SK-N-SH (cell line): ENCODE measurements at regions not wholly inside any gene's neighbourhood (a gene's known extent, or its start where the extent isn't known, plus 50 kb on each side); places are given as distances from the start of the nearest gene placed in this dataset.

Experiments
- CTCF ChIA-PET: fragments of 300-600, 350-600 bp; formaldehyde crosslinking; extraction: SDS; loops from one replicate; lab custom pipeline; 2021; lab: Yijun Ruan, JAX
- POLR2A ChIA-PET: fragments of 350-600 bp; sonication (Branson Sonifier 250); formaldehyde crosslinking; extraction: SDS; loops from one replicate; lab custom pipeline; 2020; ENCODE audit warnings: antibody characterized with exemption, inconsistent platforms; lab: Yijun Ruan, JAX
- DNase-seq: peaks from one replicate; pipeline ENCODE4 v3.0.0; 2012
- H2AFZ ChIP-seq: fragments of 200-600 bp; sonication (generic); 2 replicates; pipeline ENCODE4 v1.8.1; 2016; ENCODE audit warnings: antibody characterized with exemption, mild to moderate bottlenecking, low read depth
- H3F3A ChIP-seq: fragments of 200-600 bp; sonication (generic); replicated peaks from 2 replicates; pipeline ENCODE3; 2016; ENCODE audit warnings: antibody characterized with exemption, mild to moderate bottlenecking; ENCODE audit not compliant: insufficient read depth
- H3K27ac ChIP-seq, 2 experiments: fragments of 200-500 bp in 1 of 2; fragments of 200-600 bp in 1 of 2; sonication (Bioruptor generic) in 1 of 2; sonication (generic), shearing (Covaris generic) in 1 of 2; 2 replicates each; pipeline versions ENCODE4 v1.5.1 to v1.6.1; 2014 to 2016; ENCODE audit warnings: low read depth in 2 of 2, inconsistent platforms in 1 of 2, low read length in 1 of 2, mild to moderate bottlenecking in 1 of 2, mixed read lengths in 1 of 2
- H3K27me3 ChIP-seq: fragments of 200-600 bp; sonication (generic), shearing (Covaris generic); 2 replicates; pipeline ENCODE4 v1.6.1; 2016; ENCODE audit warnings: mixed run types; ENCODE audit not compliant: insufficient read depth
- H3K36me3 ChIP-seq, 2 experiments: fragments of 200-500 bp in 1 of 2; fragments of 200-600 bp in 1 of 2; sonication (Bioruptor generic) in 1 of 2; sonication (generic) in 1 of 2; replicated peaks in 1 of 2; 2 replicates each; pipeline versions ENCODE3 to v1.5.1; 2014 to 2016; ENCODE audit warnings: low read length in 1 of 2, mild to moderate bottlenecking in 1 of 2; ENCODE audit not compliant: insufficient read depth in 2 of 2, control insufficient read depth in 1 of 2
- H3K4me1 ChIP-seq, 2 experiments: fragments of 200-500 bp in 1 of 2; fragments of 200-600 bp in 1 of 2; sonication (Bioruptor generic) in 1 of 2; sonication (generic), shearing (Covaris generic) in 1 of 2; 2 replicates each; pipeline versions ENCODE4 v1.5.1 to v1.6.1; 2014 to 2016; ENCODE audit warnings: low read depth in 1 of 2, low read length in 1 of 2, mixed run types in 1 of 2; ENCODE audit not compliant: insufficient read depth in 2 of 2, control insufficient read depth in 1 of 2
- H3K4me2 ChIP-seq: fragments of 200-600 bp; sonication (generic), shearing (Covaris generic); 2 replicates; pipeline ENCODE4 v1.6.1; 2017; ENCODE audit warnings: mixed run types
- H3K4me3 ChIP-seq, 2 experiments: fragments of 200-500 bp in 1 of 2; fragments of 200-600 bp in 1 of 2; sonication (Bioruptor generic) in 1 of 2; sonication (generic), shearing (Covaris generic) in 1 of 2; 2 replicates each; pipeline versions ENCODE4 v1.5.1 to v1.8.1; 2014 to 2016; ENCODE audit warnings: low read depth in 2 of 2, inconsistent platforms in 1 of 2, low read length in 1 of 2, mild to moderate bottlenecking in 1 of 2, mixed read lengths in 1 of 2, moderate library complexity in 1 of 2
- H3K79me2 ChIP-seq: fragments of 200-600 bp; sonication (generic); 2 replicates; pipeline ENCODE4 v1.8.1; 2017; ENCODE audit warnings: mild to moderate bottlenecking; ENCODE audit not compliant: insufficient read depth
- H3K9ac ChIP-seq: fragments of 200-600 bp; sonication (generic); 2 replicates; pipeline ENCODE4 v1.6.1; 2017; ENCODE audit warnings: mixed run types
- H3K9me2 ChIP-seq: fragments of 200-600 bp; sonication (generic); 2 replicates; pipeline ENCODE4 v1.6.1; 2017; ENCODE audit warnings: mixed run types
- H3K9me3 ChIP-seq: fragments of 200-600 bp; sonication (generic); 2 replicates; pipeline ENCODE4 v1.6.1; 2017; ENCODE audit warnings: mixed run types, mild to moderate bottlenecking, moderate library complexity
- H4K20me1 ChIP-seq: fragments of 200-600 bp; sonication (generic); 2 replicates; pipeline ENCODE4 v1.6.1; 2017; ENCODE audit warnings: mild to moderate bottlenecking, mixed run types; ENCODE audit not compliant: insufficient read depth
- EP300 ChIP-seq, 2 experiments: IDR thresholded peaks; 2 replicates each; pipeline versions ENCODE4 v1.4.0 to v1.6.1; 2012; ENCODE audit warnings: borderline replicate concordance in 1 of 2, low read depth in 1 of 2, low read length in 1 of 2
- FOXJ3 ChIP-seq: sonication (generic); formaldehyde crosslinking; IDR thresholded peaks from 2 replicates; pipeline ENCODE4 v1.5.1; 2020; ENCODE audit warnings: mild to moderate bottlenecking, missing genetic modification reagents
- GABPA ChIP-seq: IDR thresholded peaks from 2 replicates; pipeline ENCODE4 v1.4.0; 2012; ENCODE audit warnings: low read depth, mild to moderate bottlenecking
- JUND ChIP-seq: IDR thresholded peaks from 2 replicates; pipeline ENCODE4 v1.4.0; 2012
- MEF2A ChIP-seq: IDR thresholded peaks from 2 replicates; pipeline ENCODE4 v1.4.0; 2012; ENCODE audit warnings: low read depth, borderline replicate concordance
- POLR2AphosphoS5 ChIP-seq: IDR thresholded peaks from 2 replicates; pipeline ENCODE4 v1.6.1; 2012; ENCODE audit warnings: low read depth, low read length
- RCOR1 ChIP-seq: fragments of 150-350 bp; IDR thresholded peaks from 2 replicates; pipeline ENCODE4 v1.6.1; 2017; ENCODE audit warnings: antibody characterized with exemption, low read length
- TCF12 ChIP-seq: IDR thresholded peaks from 2 replicates; pipeline ENCODE4 v1.4.0; 2012
- TEAD4 ChIP-seq: IDR thresholded peaks from 2 replicates; pipeline ENCODE4 v1.4.0; 2012; ENCODE audit warnings: mild to moderate bottlenecking, borderline replicate concordance; ENCODE audit not compliant: insufficient read depth
- YY1 ChIP-seq: IDR thresholded peaks from 2 replicates; pipeline ENCODE4 v1.4.0; 2012; ENCODE audit warnings: low read depth, mild to moderate bottlenecking
- WGBS: methylation state at CpG from one replicate; pipeline ENCODE4 v1.1.6; 2017; ENCODE audit warnings: low lambda C conversion rate; 5-methylcytosine and 5-hydroxymethylcytosine counted together
- small RNA-seq, 7 experiments: library from RNA; depleted of rRNA; stranded (forward); fragments of <200 nt; gene quantifications; one replicate each; pipeline ENCODE3, GENCODE V24; 2012
- TF ChIP-seq, protein P1 (sequence below): IDR thresholded peaks from 2 replicates; pipeline ENCODE4; 2012
- TF ChIP-seq, protein P2 (sequence below): IDR thresholded peaks from 2 replicates; pipeline ENCODE4 v1.6.1; 2012; ENCODE audit warnings: mild to moderate bottlenecking, low read depth, low read length, moderate library complexity
- TF ChIP-seq, protein P3 (sequence below): fragments of 200-600 bp; sonication (generic); IDR thresholded peaks from 2 replicates; pipeline ENCODE4 v1.6.1; 2017; ENCODE audit warnings: antibody characterized with exemption, mild to moderate bottlenecking, moderate library complexity
- TF ChIP-seq, protein P4 (sequence below): IDR thresholded peaks from 2 replicates; pipeline ENCODE4 v1.4.0; 2012; ENCODE audit warnings: low read depth, borderline replicate concordance

DNA sequence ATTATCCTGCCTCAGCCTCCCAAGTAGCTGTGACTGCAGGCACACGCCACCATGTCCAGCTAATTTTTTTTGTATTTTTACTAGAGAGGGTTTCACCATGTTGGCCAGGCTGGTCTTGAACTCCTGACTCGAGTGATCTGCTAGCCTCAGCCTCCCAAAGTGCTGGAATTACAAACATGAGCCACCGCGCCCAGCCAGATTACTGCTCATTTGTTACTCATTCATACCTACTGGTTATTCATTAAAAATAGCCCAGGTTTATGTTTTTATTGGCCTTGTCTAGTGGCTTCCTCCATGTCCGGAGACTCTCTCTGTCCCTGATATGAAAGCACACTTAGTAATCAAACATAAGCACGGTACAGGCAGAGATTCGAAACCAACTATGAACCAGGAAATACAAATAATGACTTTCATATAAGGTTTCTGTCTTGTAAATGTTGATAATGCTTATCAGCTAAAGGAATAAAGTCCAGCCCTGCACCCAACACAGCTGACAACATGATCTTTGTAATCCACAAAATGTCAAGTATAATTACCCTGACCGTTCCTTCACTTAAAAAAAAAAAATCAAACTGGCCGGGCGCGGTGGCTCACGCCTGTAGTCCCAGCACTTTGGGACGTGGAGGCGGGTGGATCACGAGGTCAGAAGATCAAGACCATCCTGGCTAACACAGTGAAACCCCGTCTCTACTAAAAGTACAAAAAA, 50.4 kb upstream of the CXADR start:
- WGBS, result 83% methylated on average over 16 of the region's 16 CpGs
- Histone ChIP-seq H3K27ac (no peak overlapping the region), H4K20me1 (no peaks in the 10 kb centered on the region), H3F3A (peaks cover 6% of the 10 kb centered on the region), H3K4me2 (no peak overlapping the region), H2AFZ (no peak overlapping the region), H3K9me2 (no peaks in the 10 kb centered on the region), H3K4me1 (no peaks in the 10 kb centered on the region; a peak in 1 of 4 replicates), H3K27me3 (no peaks in the 10 kb centered on the region), H3K79me2 (no peaks in the 10 kb centered on the region), H3K4me3 (no peak overlapping the region), H3K9ac (no peak overlapping the region), H3K9me3 (no peaks in the 10 kb centered on the region), H3K36me3 (no peaks in the 10 kb centered on the region)
- ChIA-PET POLR2A (no interaction called here), CTCF (no interaction called here)
- DNase-seq, result no peak
- TF ChIP-seq FOXJ3 (no peak), POLR2AphosphoS5 (no peak), GABPA (no peak), JUND (no peak), MEF2A (no peak), TEAD4 (no peak), EP300 (IDR thresholded peaks at IDR 0.05; ENCODE audit: borderline replicate concordance in 1 of 2, low read depth in 1 of 2, low read length in 1 of 2) (no peak), RCOR1 (no peak), YY1 (no peak), TCF12 (no peak)
- TF ChIP-seq, protein P1, sequence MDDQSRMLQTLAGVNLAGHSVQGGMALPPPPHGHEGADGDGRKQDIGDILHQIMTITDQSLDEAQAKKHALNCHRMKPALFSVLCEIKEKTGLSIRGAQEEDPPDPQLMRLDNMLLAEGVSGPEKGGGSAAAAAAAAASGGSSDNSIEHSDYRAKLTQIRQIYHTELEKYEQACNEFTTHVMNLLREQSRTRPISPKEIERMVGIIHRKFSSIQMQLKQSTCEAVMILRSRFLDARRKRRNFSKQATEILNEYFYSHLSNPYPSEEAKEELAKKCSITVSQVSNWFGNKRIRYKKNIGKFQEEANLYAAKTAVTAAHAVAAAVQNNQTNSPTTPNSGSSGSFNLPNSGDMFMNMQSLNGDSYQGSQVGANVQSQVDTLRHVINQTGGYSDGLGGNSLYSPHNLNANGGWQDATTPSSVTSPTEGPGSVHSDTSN, result no peak
- TF ChIP-seq, protein P2, sequence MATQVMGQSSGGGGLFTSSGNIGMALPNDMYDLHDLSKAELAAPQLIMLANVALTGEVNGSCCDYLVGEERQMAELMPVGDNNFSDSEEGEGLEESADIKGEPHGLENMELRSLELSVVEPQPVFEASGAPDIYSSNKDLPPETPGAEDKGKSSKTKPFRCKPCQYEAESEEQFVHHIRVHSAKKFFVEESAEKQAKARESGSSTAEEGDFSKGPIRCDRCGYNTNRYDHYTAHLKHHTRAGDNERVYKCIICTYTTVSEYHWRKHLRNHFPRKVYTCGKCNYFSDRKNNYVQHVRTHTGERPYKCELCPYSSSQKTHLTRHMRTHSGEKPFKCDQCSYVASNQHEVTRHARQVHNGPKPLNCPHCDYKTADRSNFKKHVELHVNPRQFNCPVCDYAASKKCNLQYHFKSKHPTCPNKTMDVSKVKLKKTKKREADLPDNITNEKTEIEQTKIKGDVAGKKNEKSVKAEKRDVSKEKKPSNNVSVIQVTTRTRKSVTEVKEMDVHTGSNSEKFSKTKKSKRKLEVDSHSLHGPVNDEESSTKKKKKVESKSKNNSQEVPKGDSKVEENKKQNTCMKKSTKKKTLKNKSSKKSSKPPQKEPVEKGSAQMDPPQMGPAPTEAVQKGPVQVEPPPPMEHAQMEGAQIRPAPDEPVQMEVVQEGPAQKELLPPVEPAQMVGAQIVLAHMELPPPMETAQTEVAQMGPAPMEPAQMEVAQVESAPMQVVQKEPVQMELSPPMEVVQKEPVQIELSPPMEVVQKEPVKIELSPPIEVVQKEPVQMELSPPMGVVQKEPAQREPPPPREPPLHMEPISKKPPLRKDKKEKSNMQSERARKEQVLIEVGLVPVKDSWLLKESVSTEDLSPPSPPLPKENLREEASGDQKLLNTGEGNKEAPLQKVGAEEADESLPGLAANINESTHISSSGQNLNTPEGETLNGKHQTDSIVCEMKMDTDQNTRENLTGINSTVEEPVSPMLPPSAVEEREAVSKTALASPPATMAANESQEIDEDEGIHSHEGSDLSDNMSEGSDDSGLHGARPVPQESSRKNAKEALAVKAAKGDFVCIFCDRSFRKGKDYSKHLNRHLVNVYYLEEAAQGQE, result no peak
- TF ChIP-seq, protein P3, sequence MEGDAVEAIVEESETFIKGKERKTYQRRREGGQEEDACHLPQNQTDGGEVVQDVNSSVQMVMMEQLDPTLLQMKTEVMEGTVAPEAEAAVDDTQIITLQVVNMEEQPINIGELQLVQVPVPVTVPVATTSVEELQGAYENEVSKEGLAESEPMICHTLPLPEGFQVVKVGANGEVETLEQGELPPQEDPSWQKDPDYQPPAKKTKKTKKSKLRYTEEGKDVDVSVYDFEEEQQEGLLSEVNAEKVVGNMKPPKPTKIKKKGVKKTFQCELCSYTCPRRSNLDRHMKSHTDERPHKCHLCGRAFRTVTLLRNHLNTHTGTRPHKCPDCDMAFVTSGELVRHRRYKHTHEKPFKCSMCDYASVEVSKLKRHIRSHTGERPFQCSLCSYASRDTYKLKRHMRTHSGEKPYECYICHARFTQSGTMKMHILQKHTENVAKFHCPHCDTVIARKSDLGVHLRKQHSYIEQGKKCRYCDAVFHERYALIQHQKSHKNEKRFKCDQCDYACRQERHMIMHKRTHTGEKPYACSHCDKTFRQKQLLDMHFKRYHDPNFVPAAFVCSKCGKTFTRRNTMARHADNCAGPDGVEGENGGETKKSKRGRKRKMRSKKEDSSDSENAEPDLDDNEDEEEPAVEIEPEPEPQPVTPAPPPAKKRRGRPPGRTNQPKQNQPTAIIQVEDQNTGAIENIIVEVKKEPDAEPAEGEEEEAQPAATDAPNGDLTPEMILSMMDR, result no peak
- TF ChIP-seq, protein P4, sequence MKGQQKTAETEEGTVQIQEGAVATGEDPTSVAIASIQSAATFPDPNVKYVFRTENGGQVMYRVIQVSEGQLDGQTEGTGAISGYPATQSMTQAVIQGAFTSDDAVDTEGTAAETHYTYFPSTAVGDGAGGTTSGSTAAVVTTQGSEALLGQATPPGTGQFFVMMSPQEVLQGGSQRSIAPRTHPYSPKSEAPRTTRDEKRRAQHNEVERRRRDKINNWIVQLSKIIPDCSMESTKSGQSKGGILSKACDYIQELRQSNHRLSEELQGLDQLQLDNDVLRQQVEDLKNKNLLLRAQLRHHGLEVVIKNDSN, result no peak

Small RNAs in the stretch of these regions (small RNA-seq; reads per million reads assigned to genes)
- 0.75 to 18.3 (median 5.2) reads per million in 7 experiments for gene MIR125B2
- gene MIR99A, result 44.2 to 1,969 (median 1,178) reads per million in 7 experiments
- gene MIRLET7C, result 3.5 to 311 (median 113) reads per million in 7 experiments
- gene RNU1-98P, result 0 to 1.1 (median 0.06) reads per million in 7 experiments
- gene RNU6-113P, result 0 reads per million in 7 experiments
- 0 reads per million in 7 experiments for gene RNU6-426P
- 0 to 2.3 (median 0) reads per million in 7 experiments for gene SNORD74B
